Fibroblast of pulmonary artery (primary cell): ENCODE measurements at regions not wholly inside any gene's neighbourhood (a gene's known extent, or its start where the extent isn't known, plus 50 kb on each side); places are given as distances from the start of the nearest gene placed in this dataset.
A peak's percentile ranks its signal among the peaks of the same experiment; 100 is the strongest.

Source experiments
- DNase-seq: peaks from one replicate; pipeline ENCODE4 v3.0.0-alpha.2; 2010; ENCODE audit warnings: low read depth
- H3K4me3 ChIP-seq: replicated peaks from 2 replicates; pipeline ENCODE4 v1.5.1; 2011; ENCODE audit warnings: low read depth, mild to moderate bottlenecking, control low read depth, low read length, moderate library complexity
- CTCF ChIP-seq: IDR thresholded peaks from 2 replicates; pipeline ENCODE4 v1.5.1; 2011; ENCODE audit warnings: mild to moderate bottlenecking, control low read depth, low read length, inconsistent platforms; ENCODE audit errors: missing control alignments

- DNase-seq: no peak
- H3K4me3 ChIP-seq: no peak overlapping the region
- TF ChIP-seq CTCF: no peak
Measured at GRCh38 chr3:107307205-107307604, 70.0 kb upstream of the CCDC54 start.

GRCh38 chr3:107308716-107309115, 68.5 kb upstream of the CCDC54 start:
- DNase-seq: no peak
- TF ChIP-seq CTCF: no peak
- H3K4me3 ChIP-seq: no peak overlapping the region

- TF ChIP-seq CTCF: no peak
- H3K4me3 ChIP-seq: no peak overlapping the region
Measured at GRCh38 chr3:107309312-107309711, 67.9 kb upstream of the CCDC54 start.

GRCh38 chr3:107313711-107314110, 63.5 kb upstream of the CCDC54 start:
- TF ChIP-seq CTCF: no peak
- no peak overlapping the region for H3K4me3 ChIP-seq

More at GRCh38 chr3:107309312-107309711, 67.9 kb upstream of the CCDC54 start:
- DNase-seq: no peak

GRCh38 chr3:107315141-107315540, 62.1 kb upstream of the CCDC54 start:
- no peak overlapping the region for H3K4me3 ChIP-seq
- no peak for TF ChIP-seq CTCF
- peak; percentile 42 for DNase-seq

More at GRCh38 chr3:107313711-107314110, 63.5 kb upstream of the CCDC54 start:
- DNase-seq: no peak

GRCh38 chr3:107323723-107324122, 53.5 kb upstream of the CCDC54 start:
- H3K4me3 ChIP-seq: no peak overlapping the region
- no peak for DNase-seq
- TF ChIP-seq CTCF: no peak

GRCh38 chr3:107325446-107325845, 51.8 kb upstream of the CCDC54 start:
- H3K4me3 ChIP-seq: no peak overlapping the region
- TF ChIP-seq CTCF: no peak
- DNase-seq: no peak
